Mesodermal cell (in vitro differentiated cells): ENCODE measurements at regions not wholly inside any gene's neighbourhood (a gene's known extent, or its start where the extent isn't known, plus 50 kb on each side); places are given as distances from the start of the nearest gene placed in this dataset.

Source experiments
- H3K27ac ChIP-seq: 2 replicates; pipeline ENCODE4 v1.7.0; 2013; ENCODE audit warnings: mild to moderate bottlenecking, low read depth, low read length, moderate library complexity; ENCODE audit not compliant: severe bottlenecking
- H3K36me3 ChIP-seq: 2 replicates; pipeline ENCODE4 v1.7.1; 2013; ENCODE audit warnings: mild to moderate bottlenecking, low read length, moderate library complexity; ENCODE audit not compliant: control insufficient read depth, insufficient read depth
- H3K4me1 ChIP-seq: one replicate; pipeline ENCODE4 v1.7.1; 2013; ENCODE audit warnings: mild to moderate bottlenecking, low read length; ENCODE audit not compliant: insufficient read depth, control insufficient read depth, poor library complexity, severe bottlenecking
- H3K4me3 ChIP-seq: 2 replicates; pipeline ENCODE4 v1.7.0; 2013; ENCODE audit warnings: low read length, control low read depth, mild to moderate bottlenecking; ENCODE audit not compliant: insufficient read depth, poor library complexity, severe bottlenecking; ENCODE audit errors: extremely low read depth
- H3K9me3 ChIP-seq: 2 replicates; pipeline ENCODE4 v1.7.1; 2013; ENCODE audit warnings: mild to moderate bottlenecking, low read length, moderate library complexity; ENCODE audit not compliant: control insufficient read depth
- WGBS, 2 experiments: methylation state at CpG; one replicate each; pipeline ENCODE4 v1.1.5; 2013; ENCODE audit warnings: missing lambda C conversion rate in 2 of 2; ENCODE audit not compliant: insufficient coverage in 2 of 2; 5-methylcytosine and 5-hydroxymethylcytosine counted together

DNA sequence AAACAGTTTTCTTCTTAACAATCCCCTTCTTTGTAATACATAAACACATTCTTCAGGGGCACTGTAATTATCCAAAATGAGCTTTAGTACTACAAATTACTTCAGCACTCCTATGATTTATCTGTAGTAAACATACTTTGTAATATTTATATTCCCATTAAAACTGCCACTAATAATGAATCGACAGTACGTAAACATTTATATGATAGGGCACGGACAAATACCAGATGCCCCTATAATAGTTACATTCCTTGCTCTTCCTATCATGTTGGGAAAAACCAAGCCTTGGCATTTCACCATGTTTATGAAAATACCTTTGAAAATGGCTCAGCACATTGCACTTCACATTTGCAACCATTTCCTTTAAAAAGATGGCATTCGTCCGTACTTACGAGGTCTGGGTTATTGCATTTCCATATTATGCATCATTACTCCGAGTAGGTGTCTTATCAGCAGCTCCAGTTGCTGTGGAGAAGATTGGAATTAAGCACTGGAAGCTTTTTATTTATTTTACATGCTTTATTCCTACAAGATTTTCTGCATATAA, 1043.4 kb downstream of the DIAPH3 start:
- H3K4me3 ChIP-seq: no peak overlapping the region
- WGBS, 2 experiments: 91 to 100% methylated on average over 1 to 4 of the region's 7 CpGs
- H3K27ac ChIP-seq: no peak overlapping the region
- no peaks in the 10 kb centered on the region for H3K9me3 ChIP-seq
- no peaks in the 10 kb centered on the region for H3K36me3 ChIP-seq
- no peaks in the 10 kb centered on the region for H3K4me1 ChIP-seq

DNA sequence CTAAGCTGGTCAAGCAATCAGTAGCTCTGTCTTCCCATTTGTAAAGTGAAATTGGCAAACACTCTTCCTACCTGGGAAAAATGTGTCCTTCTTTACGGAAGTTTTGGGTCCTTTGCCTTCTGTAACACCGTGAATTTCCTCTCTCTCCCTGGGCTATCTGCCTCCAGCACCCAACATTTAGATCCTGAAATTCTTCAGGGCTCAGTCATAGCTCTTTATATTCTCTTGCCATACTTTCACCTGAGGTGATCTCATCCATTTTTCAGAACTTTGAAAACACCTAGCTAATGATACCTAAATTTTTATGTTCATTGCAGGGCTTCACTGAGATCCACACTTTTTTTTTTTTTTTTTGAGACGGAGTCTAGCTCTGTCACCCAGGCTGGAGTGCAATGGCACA, 1042.2 kb downstream of the DIAPH3 start:
- Histone ChIP-seq H3K9me3 (no peaks in the 10 kb centered on the region), H3K4me3 (no peak overlapping the region), H3K27ac (no peak overlapping the region), H3K36me3 (no peaks in the 10 kb centered on the region), H3K4me1 (no peaks in the 10 kb centered on the region)
- WGBS, 2 experiments: 78 to 83% methylated on average over 2 of the region's 3 CpGs

DNA sequence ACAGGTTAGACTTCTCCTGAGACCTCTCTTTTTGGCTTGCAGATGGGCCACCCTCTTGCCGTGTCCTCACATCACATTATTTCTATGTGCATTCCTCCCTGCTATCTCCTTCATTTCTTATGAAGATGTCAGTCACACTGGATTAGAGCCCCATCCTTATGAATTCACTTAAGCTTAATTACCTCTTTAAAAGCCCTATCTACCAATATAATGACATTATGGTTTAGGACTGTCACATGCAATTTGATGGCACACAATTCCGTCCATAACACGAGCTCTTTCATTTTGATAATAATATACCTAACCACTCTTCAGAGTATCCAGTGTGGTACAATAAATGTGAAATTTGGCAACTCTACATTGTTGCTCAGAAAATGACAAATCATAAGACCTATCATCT, 1037.3 kb downstream of the DIAPH3 start:
- no peak overlapping the region for H3K4me3 ChIP-seq
- WGBS, 2 experiments: 85 to 100% methylated on average over 2 to 3 of the region's 3 CpGs
- H3K27ac ChIP-seq: no peak overlapping the region
- no peaks in the 10 kb centered on the region for H3K36me3 ChIP-seq
- no peaks in the 10 kb centered on the region for H3K9me3 ChIP-seq
- H3K4me1 ChIP-seq: no peaks in the 10 kb centered on the region

DNA sequence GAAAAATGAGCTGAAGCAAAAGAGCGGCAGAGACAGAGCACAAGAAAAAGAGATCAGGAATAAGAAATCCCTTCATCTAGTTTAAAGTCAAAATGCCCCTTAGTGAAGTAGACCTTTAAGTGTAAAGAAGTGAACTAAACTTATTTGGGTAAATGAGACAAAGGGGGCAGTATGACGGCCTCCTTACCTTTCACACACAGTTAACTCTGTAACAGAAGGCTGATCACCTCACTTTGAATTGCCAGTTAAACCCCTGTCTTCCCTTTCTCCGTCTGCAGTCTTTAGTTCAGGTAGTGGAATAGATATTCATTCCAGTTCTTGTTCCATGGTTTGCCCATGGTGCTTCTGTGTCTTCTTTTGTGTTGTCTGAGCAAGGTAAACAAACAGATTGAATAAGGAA, 1029.8 kb downstream of the DIAPH3 start:
- Histone ChIP-seq H3K9me3 (no peaks in the 10 kb centered on the region), H3K4me3 (no peak overlapping the region), H3K27ac (no peak overlapping the region), H3K36me3 (no peaks in the 10 kb centered on the region), H3K4me1 (no peaks in the 10 kb centered on the region)
- WGBS, 2 experiments: no CpG with 5 or more reads among the region's 3 CpGs

DNA sequence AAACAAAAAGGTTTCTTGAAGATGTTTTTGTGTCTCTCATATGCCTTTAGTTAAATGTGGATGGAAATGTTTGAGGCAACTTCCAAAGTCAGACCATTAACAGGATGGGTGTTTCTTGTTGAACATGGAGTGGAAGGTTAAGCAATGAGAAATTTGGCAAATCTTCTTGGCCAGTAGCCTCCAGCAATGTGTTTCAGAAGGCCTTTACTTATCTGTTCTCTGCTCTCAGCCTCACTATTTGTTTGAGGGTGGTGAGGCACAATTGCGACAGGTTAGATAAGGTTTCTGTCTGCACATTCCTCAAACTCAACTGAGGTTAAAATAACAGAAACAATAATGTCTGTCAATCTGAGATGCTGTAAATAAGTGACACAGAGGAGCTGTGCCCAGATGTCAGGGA, 1019.0 kb downstream of the DIAPH3 start:
- Histone ChIP-seq H3K36me3 (no peaks in the 10 kb centered on the region), H3K4me3 (no peak overlapping the region), H3K9me3 (no peaks in the 10 kb centered on the region), H3K4me1 (no peaks in the 10 kb centered on the region), H3K27ac (no peak overlapping the region)
- WGBS, 2 experiments: no CpG with 5 or more reads among the region's 1 CpG

DNA sequence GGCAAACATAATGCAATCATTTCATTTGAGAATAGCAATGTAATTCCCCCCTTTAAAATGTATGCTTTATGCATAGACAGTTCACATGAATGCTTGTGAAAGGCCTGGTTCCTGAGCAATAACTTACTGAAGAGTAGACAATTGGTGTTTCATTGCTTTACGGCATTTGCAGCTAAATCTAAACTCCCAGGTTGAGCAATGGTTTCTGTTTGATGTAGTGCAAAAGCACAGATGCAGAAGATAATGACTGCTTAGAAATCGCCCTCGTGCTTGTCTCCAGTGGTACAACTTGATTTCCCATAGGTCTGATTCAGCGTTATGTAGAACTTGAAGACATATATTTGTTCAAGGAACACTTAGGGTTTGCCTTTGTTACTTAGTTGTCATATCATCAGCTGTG, 1018.3 kb downstream of the DIAPH3 start:
- no peaks in the 10 kb centered on the region for H3K9me3 ChIP-seq
- H3K27ac ChIP-seq: no peak overlapping the region
- no peaks in the 10 kb centered on the region for H3K36me3 ChIP-seq
- no peak overlapping the region for H3K4me3 ChIP-seq
- no peaks in the 10 kb centered on the region for H3K4me1 ChIP-seq
- WGBS, 2 experiments: 90 to 100% methylated on average over 4 of the region's 4 CpGs

DNA sequence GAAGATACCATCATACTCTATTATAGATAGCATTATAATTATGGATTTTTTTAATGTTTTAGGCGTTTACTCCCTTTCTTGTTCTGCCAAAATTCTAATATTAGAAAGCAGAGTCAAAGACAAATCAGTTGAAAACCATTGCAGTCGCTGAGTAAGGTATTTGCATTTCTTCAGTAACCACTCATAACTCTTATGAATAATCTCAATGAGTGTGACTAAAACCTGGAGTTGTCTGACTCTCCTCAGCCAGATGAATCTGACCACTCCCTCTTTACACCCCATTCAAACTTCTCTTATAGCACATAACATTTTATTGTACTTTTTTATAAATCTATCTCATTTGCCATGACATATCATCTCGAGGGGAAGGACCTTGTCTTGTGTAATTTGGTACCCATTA, 1006.5 kb downstream of the DIAPH3 start:
- no CpG with 5 or more reads among the region's 3 CpGs for WGBS, 2 experiments
- H3K27ac ChIP-seq: no peak overlapping the region
- peaks cover under 1% of the 10 kb centered on the region for H3K9me3 ChIP-seq
- H3K36me3 ChIP-seq: no peaks in the 10 kb centered on the region
- H3K4me3 ChIP-seq: no peak overlapping the region
- no peaks in the 10 kb centered on the region for H3K4me1 ChIP-seq

DNA sequence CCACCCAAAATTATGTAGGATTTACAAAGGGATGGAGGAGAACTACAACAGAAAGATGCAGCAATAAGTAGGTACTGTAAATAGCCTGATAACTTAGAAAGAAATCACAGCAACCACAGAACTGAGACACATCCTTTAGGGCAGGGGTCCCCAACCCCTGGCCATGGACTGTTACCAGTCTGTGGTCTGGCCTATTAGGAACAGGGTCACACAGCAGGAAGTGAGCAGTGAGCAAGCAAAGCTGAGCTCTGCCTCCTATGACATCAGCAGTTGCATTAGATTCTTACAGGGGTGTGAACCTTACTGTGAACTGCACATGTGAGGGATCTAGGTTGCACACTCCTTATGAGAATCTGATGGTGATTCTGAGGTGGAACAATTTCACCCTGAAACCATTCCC, 997.6 kb downstream of the DIAPH3 start:
- Histone ChIP-seq H3K27ac (no peak overlapping the region), H3K4me1 (no peaks in the 10 kb centered on the region), H3K4me3 (no peak overlapping the region), H3K9me3 (peaks cover 3% of the 10 kb centered on the region), H3K36me3 (no peaks in the 10 kb centered on the region)

DNA sequence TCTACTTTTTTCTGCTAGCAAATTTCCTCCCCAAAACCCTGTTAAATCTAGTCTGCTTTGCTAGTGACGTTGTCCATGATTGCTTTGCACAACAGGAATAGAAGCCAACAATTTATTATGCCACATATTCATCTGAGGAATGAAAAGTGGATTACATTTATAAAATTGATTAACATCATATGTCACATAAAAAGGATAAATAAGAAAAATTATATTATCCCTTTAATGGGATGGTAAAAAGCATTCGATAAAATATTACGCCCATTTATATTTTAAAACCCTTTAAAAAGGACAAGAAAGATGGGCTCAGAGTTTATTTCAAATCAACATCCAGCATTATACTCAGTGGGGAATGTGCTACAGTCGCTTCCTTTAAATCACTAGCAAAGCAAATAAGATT, 991.7 kb downstream of the DIAPH3 start:
- WGBS, 2 experiments: no CpG with 5 or more reads among the region's 4 CpGs
- H3K4me1 ChIP-seq: no peaks in the 10 kb centered on the region
- H3K36me3 ChIP-seq: no peaks in the 10 kb centered on the region

DNA sequence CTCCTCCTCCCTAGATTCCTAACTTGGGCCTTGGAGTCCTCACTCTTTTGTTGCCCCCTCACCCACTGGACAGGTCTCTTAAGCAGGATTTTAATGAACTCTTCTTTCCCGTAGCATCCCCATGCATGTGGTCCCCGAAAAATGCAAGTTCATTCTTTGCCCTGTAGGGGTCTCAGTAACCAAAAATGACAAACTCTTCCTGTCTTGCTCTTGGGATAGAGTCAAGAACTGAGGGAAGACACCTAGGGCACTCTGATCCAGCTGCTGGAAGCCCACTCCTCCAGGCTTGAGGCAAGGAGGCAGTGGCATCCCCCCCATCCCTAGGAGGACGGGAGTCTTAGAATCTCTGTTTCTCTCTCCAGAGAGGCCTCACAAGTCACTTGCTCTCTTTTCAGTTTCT, 987.0 kb downstream of the DIAPH3 start:
- 76 to 91% methylated on average over 2 to 3 of the region's 3 CpGs for WGBS, 2 experiments
- no peak overlapping the region for H3K4me3 ChIP-seq
- H3K4me1 ChIP-seq: no peaks in the 10 kb centered on the region
- no peaks in the 10 kb centered on the region for H3K36me3 ChIP-seq
- no peaks in the 10 kb centered on the region for H3K9me3 ChIP-seq
- no peak overlapping the region for H3K27ac ChIP-seq

More for the DNA sequence above, 991.7 kb downstream of the DIAPH3 start:
- Histone ChIP-seq H3K27ac (no peak overlapping the region), H3K4me3 (no peak overlapping the region), H3K9me3 (no peaks in the 10 kb centered on the region)

DNA sequence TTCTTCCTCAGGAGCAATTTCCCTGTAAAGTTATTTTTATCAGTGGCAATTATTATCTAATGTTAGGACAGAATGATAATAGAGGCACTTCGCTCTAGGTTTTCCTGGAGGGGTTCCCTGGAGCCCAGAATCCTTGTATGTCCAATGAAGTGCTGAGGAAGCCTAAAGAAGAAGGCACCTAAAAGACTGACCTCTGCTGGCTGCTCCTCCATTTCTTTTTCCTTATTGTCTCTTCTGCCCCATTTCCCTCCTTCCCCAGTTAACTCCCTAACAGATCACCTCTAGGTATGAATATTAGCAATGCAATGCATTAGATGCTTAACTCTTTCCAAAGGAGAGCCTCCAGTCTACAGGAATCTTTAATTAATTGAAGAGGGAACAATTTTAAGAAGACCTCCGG, 985.4 kb downstream of the DIAPH3 start:
- H3K36me3 ChIP-seq: no peaks in the 10 kb centered on the region
- H3K4me1 ChIP-seq: no peaks in the 10 kb centered on the region
- no peak overlapping the region for H3K4me3 ChIP-seq
- no peaks in the 10 kb centered on the region for H3K9me3 ChIP-seq
- H3K27ac ChIP-seq: no peak overlapping the region
- 95 to 100% methylated on average over 1 to 2 of the region's 2 CpGs for WGBS, 2 experiments
